WTC11 (cell line): ENCODE measurements at regions not wholly inside any gene's neighbourhood (a gene's known extent, or its start where the extent isn't known, plus 50 kb on each side); places are given as distances from the start of the nearest gene placed in this dataset.

ENCODE experiments used
- ATAC-seq: fragments of 200-7000 bp; cut with Tn5 transposase; 2 replicates; pipeline ENCODE4 v1.10.0; 2021; ENCODE audit warnings: mild to moderate bottlenecking, moderate library complexity
- CTCF ChIA-PET: fragments of 300-600 bp; sonication (Branson Sonifier 250); formaldehyde crosslinking; loops from one replicate; lab custom pipeline; 2021; ENCODE audit warnings: antibody characterized with exemption; lab: Charles Lee
- POLR2A ChIA-PET: fragments of 350-600 bp; sonication (Branson Sonifier 250); formaldehyde crosslinking; loops from one replicate; lab custom pipeline; 2021; ENCODE audit warnings: antibody characterized with exemption; lab: Charles Lee
- DNase-seq: peaks from one replicate; pipeline ENCODE4 v3.0.0; 2021; ENCODE audit warnings: low spot score
- H3K27ac Mint-ChIP-seq: 2 replicates; pipeline ENCODE4 v1.8.0; 2021; ENCODE audit warnings: mixed read lengths
- H3K27me3 Mint-ChIP-seq: 2 replicates; pipeline ENCODE4 v1.8.0; 2021; ENCODE audit warnings: low read depth, mild to moderate bottlenecking, moderate library complexity, mixed read lengths
- H3K36me3 Mint-ChIP-seq: 2 replicates; pipeline ENCODE4 v1.8.0; 2021; ENCODE audit warnings: mixed read lengths
- H3K4me1 Mint-ChIP-seq: 2 replicates; pipeline ENCODE4 v1.8.0; 2022; ENCODE audit warnings: mixed read lengths
- H3K4me3 Mint-ChIP-seq: 2 replicates; pipeline ENCODE4 v1.8.0; 2021; ENCODE audit warnings: mild to moderate bottlenecking, moderate library complexity, mixed read lengths
- H3K9me3 Mint-ChIP-seq: 2 replicates; pipeline ENCODE4 v1.8.0; 2021; ENCODE audit warnings: mixed read lengths
- AFF4 ChIP-seq: sonication (generic); formaldehyde crosslinking; IDR thresholded peaks from 2 replicates; pipeline ENCODE4 v1.8.1; 2023; ENCODE audit warnings: mild to moderate bottlenecking, missing genetic modification reagents, borderline replicate concordance
- CDX4 ChIP-seq: fragments of 250-450 bp; sonication (Bioruptor Pico); IDR thresholded peaks from 2 replicates; pipeline ENCODE4 v1.9.0; 2021; ENCODE audit warnings: moderate library complexity, mild to moderate bottlenecking, inconsistent platforms, borderline replicate concordance
- E2F4 ChIP-seq: sonication (generic); formaldehyde crosslinking; IDR thresholded peaks from 2 replicates; pipeline ENCODE4 v1.8.1; 2022; ENCODE audit warnings: low read depth, mild to moderate bottlenecking, moderate library complexity, missing genetic modification reagents, borderline replicate concordance
- ELF4 ChIP-seq: sonication (generic); formaldehyde crosslinking; IDR thresholded peaks from 2 replicates; pipeline ENCODE4 v1.8.1; 2022; ENCODE audit warnings: low read depth, mild to moderate bottlenecking, moderate library complexity, missing genetic modification reagents
- FOXP1 ChIP-seq: sonication (generic); formaldehyde crosslinking; IDR thresholded peaks from 2 replicates; pipeline ENCODE4 v1.8.0; 2022; ENCODE audit warnings: missing genetic modification reagents, mild to moderate bottlenecking, moderate library complexity, borderline replicate concordance
- GRHL2 ChIP-seq: fragments of 250-450 bp; sonication (Bioruptor Pico); IDR thresholded peaks from 2 replicates; pipeline ENCODE4 v1.8.0; 2022; ENCODE audit warnings: mild to moderate bottlenecking, moderate library complexity; ENCODE audit not compliant: insufficient replicate concordance, severe bottlenecking
- GTF2I ChIP-seq: fragments of 250-450 bp; sonication (Bioruptor Pico); conservative IDR thresholded peaks from 2 replicates; pipeline ENCODE4 v1.4.0; 2021; ENCODE audit warnings: mild to moderate bottlenecking
- MXD4 ChIP-seq: fragments of 250-450 bp; sonication (Bioruptor Pico); IDR thresholded peaks from 2 replicates; pipeline ENCODE4 v1.8.0; 2021; ENCODE audit warnings: mild to moderate bottlenecking, moderate library complexity, borderline replicate concordance
- NR3C1 ChIP-seq: sonication (generic); formaldehyde crosslinking; conservative IDR thresholded peaks from 2 replicates; pipeline ENCODE4 v1.8.1; 2023; ENCODE audit warnings: low read depth, mild to moderate bottlenecking, missing genetic modification reagents
- SP1 ChIP-seq: sonication (generic); formaldehyde crosslinking; conservative IDR thresholded peaks from 2 replicates; pipeline ENCODE4 v1.8.1; 2022; ENCODE audit warnings: missing genetic modification reagents
- TEAD4 ChIP-seq: sonication (generic); formaldehyde crosslinking; IDR thresholded peaks from 2 replicates; pipeline ENCODE4 v1.8.0; 2022; ENCODE audit warnings: mild to moderate bottlenecking, missing genetic modification reagents
- ZBTB21 ChIP-seq: sonication (generic); formaldehyde crosslinking; IDR thresholded peaks from 2 replicates; pipeline ENCODE4 v1.8.1; 2023; ENCODE audit warnings: mild to moderate bottlenecking, missing genetic modification reagents, borderline replicate concordance
- ZBTB43 ChIP-seq: sonication (generic); formaldehyde crosslinking; IDR thresholded peaks from 2 replicates; pipeline ENCODE4 v1.8.1; 2023; ENCODE audit warnings: mild to moderate bottlenecking, missing genetic modification reagents
- ZNF121 ChIP-seq: sonication (generic); formaldehyde crosslinking; IDR thresholded peaks from 2 replicates; pipeline ENCODE4 v1.8.0; 2023; ENCODE audit warnings: missing genetic modification reagents
- ZNF232 ChIP-seq: sonication (generic); formaldehyde crosslinking; IDR thresholded peaks from 2 replicates; pipeline ENCODE4 v1.8.0; 2022; ENCODE audit warnings: mild to moderate bottlenecking, missing genetic modification reagents
- ZNF396 ChIP-seq: fragments of 250-450 bp; sonication (Bioruptor Pico); IDR thresholded peaks from 2 replicates; pipeline ENCODE4 v1.8.0; 2021; ENCODE audit warnings: mild to moderate bottlenecking, moderate library complexity, borderline replicate concordance
- ZNF416 ChIP-seq: fragments of 250-450 bp; sonication (Bioruptor Pico); IDR thresholded peaks from 2 replicates; pipeline ENCODE4 v1.9.0; 2021; ENCODE audit warnings: mild to moderate bottlenecking, inconsistent platforms
- ZNF512 ChIP-seq: sonication (generic); formaldehyde crosslinking; IDR thresholded peaks from 2 replicates; pipeline ENCODE4 v1.8.1; 2022; ENCODE audit warnings: missing genetic modification reagents, borderline replicate concordance
- ZNF532 ChIP-seq: fragments of 250-450 bp; sonication (Bioruptor Pico); IDR thresholded peaks from 2 replicates; pipeline ENCODE4 v1.9.0; 2021; ENCODE audit warnings: mild to moderate bottlenecking, borderline replicate concordance
- ZNF671 ChIP-seq: fragments of 250-450 bp; sonication (Bioruptor Pico); IDR thresholded peaks from 2 replicates; pipeline ENCODE4 v1.8.0; 2021; ENCODE audit warnings: mild to moderate bottlenecking

- Mint-ChIP-seq H3K4me1 (peaks cover 2% of the 10 kb centered on the region; the same call in 1 of the 2 replicates), H3K27me3 (no peaks in the 10 kb centered on the region), H3K27ac (no peak overlapping the region), H3K4me3 (no peak overlapping the region), H3K36me3 (no peaks in the 10 kb centered on the region), H3K9me3 (no peaks in the 10 kb centered on the region)
- ChIA-PET POLR2A (no interaction called here), CTCF (no interaction called here)
- no peak for ATAC-seq
- TF ChIP-seq ZNF532 (CRISPR knock-in tag), result no peak
- no peak for TF ChIP-seq ZNF512
- no peak for TF ChIP-seq MXD4 (CRISPR knock-in tag)
- no peak for TF ChIP-seq ZNF416
- TF ChIP-seq GTF2I, result no peak
- no peak for TF ChIP-seq ZNF396
- TF ChIP-seq ZNF232, result no peak
- no peak for TF ChIP-seq ZNF121
- DNase-seq, result no peak
Observed at GRCh38 chr3:105174017-105174615, 192.6 kb upstream of the ALCAM start.

GRCh38 chr3:105177576-105177975 is 189.1 kb upstream of the ALCAM start:
- POLR2A ChIA-PET, result no interaction called here
- CTCF ChIA-PET, result no interaction called here
- Mint-ChIP-seq H3K27me3 (no peaks in the 10 kb centered on the region), H3K4me1 (peaks cover 3% of the 10 kb centered on the region; the same call in 1 of the 2 replicates), H3K9me3 (no peaks in the 10 kb centered on the region), H3K27ac (no peak overlapping the region), H3K4me3 (no peak overlapping the region), H3K36me3 (no peaks in the 10 kb centered on the region)
- no peak for ATAC-seq
- no peak for TF ChIP-seq SP1 (CRISPR knock-in tag)
- no peak for DNase-seq

GRCh38 chr3:105187344-105187743 is 179.4 kb upstream of the ALCAM start:
- ChIA-PET POLR2A (no interaction called here), CTCF (no interaction called here)
- DNase-seq (no peak), ATAC-seq (no peak)
- no peaks in the 10 kb centered on the region for H3K4me1 Mint-ChIP-seq
- H3K4me3 Mint-ChIP-seq, result no peak overlapping the region
- H3K9me3 Mint-ChIP-seq, result peaks cover 28% of the 10 kb centered on the region
- no peak overlapping the region for H3K27ac Mint-ChIP-seq
- H3K27me3 Mint-ChIP-seq, result no peaks in the 10 kb centered on the region
- H3K36me3 Mint-ChIP-seq, result peaks cover 19% of the 10 kb centered on the region
- TF ChIP-seq ZNF671 (no peak), CDX4 (CRISPR knock-in tag) (no peak), TEAD4 (CRISPR knock-in tag) (no peak), AFF4 (CRISPR knock-in tag) (no peak), NR3C1 (no peak), E2F4 (no peak), ZBTB43 (CRISPR knock-in tag) (no peak), ZNF416 (no peak), ZBTB21 (CRISPR knock-in tag) (no peak), GTF2I (no peak), ELF4 (CRISPR knock-in tag) (no peak), GRHL2 (CRISPR knock-in tag) (no peak), FOXP1 (CRISPR knock-in tag) (no peak)
